ENCODE measurements at regions not wholly inside any gene's neighbourhood (a gene's known extent, or its start where the extent isn't known, plus 50 kb on each side); places are given as distances from the start of the nearest gene placed in this dataset.

- ChIA-PET CTCF (no interaction called here), POLR2A (ENCODE audit: unreplicated experiment) (no interaction called here)
- Histone ChIP-seq H3K4me3 (no peak overlapping the region), H3K9me2 (ENCODE audit: insufficient read depth) (no peaks in the 10 kb centered on the region), H3K9me3 (ENCODE audit: insufficient read depth, low read depth) (no peaks in the 10 kb centered on the region), H3F3A (ENCODE audit: insufficient read depth, low read depth) (no peaks in the 10 kb centered on the region), H3K4me2 (no peak overlapping the region), H2AFZ (no peak overlapping the region), H3K79me2 (ENCODE audit: low read depth) (no peaks in the 10 kb centered on the region), H3K27me3 (ENCODE audit: insufficient read depth, low read depth) (no peaks in the 10 kb centered on the region), H3K27ac (no peak overlapping the region), H3K36me3 (ENCODE audit: low read depth) (no peaks in the 10 kb centered on the region), H4K20me1 (ENCODE audit: insufficient read depth) (no peaks in the 10 kb centered on the region), H3K4me1 (replicated peaks; ENCODE audit: insufficient read depth) (no peaks in the 10 kb centered on the region)
- intact Hi-C loops (cut with micrococcal nuclease; ENCODE audit: unreplicated experiment), result no loop called here
- no peak for DNase-seq
- no TSS peak for BruUV-seq (replicated peaks)
- TF ChIP-seq EZH2 (IDR thresholded peaks at IDR 0.05; ENCODE audit: low read depth), result no peak
- TF ChIP-seq, protein P1, sequence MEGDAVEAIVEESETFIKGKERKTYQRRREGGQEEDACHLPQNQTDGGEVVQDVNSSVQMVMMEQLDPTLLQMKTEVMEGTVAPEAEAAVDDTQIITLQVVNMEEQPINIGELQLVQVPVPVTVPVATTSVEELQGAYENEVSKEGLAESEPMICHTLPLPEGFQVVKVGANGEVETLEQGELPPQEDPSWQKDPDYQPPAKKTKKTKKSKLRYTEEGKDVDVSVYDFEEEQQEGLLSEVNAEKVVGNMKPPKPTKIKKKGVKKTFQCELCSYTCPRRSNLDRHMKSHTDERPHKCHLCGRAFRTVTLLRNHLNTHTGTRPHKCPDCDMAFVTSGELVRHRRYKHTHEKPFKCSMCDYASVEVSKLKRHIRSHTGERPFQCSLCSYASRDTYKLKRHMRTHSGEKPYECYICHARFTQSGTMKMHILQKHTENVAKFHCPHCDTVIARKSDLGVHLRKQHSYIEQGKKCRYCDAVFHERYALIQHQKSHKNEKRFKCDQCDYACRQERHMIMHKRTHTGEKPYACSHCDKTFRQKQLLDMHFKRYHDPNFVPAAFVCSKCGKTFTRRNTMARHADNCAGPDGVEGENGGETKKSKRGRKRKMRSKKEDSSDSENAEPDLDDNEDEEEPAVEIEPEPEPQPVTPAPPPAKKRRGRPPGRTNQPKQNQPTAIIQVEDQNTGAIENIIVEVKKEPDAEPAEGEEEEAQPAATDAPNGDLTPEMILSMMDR (conservative IDR thresholded peaks at IDR 0.05), result no peak
Measured at GRCh38 chrX:22445880-22446279, 173.2 kb downstream of the CBLL2 start.

DNA sequence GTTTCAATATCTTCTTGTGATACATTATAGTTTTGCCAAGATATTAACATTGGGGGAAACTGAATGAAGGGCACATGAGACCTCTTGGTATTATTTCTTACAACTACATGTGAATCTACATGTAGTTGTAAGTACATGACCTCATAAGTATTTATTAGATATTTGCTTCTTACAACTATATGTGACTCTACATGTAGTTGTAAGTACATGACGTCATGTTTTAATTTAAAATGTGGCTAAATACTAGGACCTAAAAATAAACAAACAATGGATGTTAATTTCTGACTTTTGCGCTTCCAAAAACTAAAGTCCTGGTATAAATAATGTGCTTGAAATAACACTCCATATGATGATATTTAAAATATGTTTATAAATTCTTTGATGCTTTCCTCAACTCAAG lies 190.2 kb downstream of the CBLL2 start:
- H3K4me2 ChIP-seq, result no peak overlapping the region
- TF ChIP-seq EZH2 (IDR thresholded peaks at IDR 0.05; ENCODE audit: low read depth), result no peak
- TF ChIP-seq, protein P1 (conservative IDR thresholded peaks at IDR 0.05), result no peak
- no peaks in the 10 kb centered on the region for H3K4me1 ChIP-seq (replicated peaks; ENCODE audit: insufficient read depth)
- BruUV-seq (replicated peaks), result no TSS peak
- no peaks in the 10 kb centered on the region for H3K27me3 ChIP-seq (ENCODE audit: insufficient read depth, low read depth)
- no peaks in the 10 kb centered on the region for H4K20me1 ChIP-seq (ENCODE audit: insufficient read depth)
- H3K79me2 ChIP-seq (ENCODE audit: low read depth), result no peaks in the 10 kb centered on the region
- POLR2A ChIA-PET (ENCODE audit: unreplicated experiment), result no interaction called here
- DNase-seq, result no peak
- H3K9me3 ChIP-seq (ENCODE audit: insufficient read depth, low read depth), result no peaks in the 10 kb centered on the region
- intact Hi-C loops (cut with micrococcal nuclease; ENCODE audit: unreplicated experiment), result no loop called here
- no peaks in the 10 kb centered on the region for H3K36me3 ChIP-seq (ENCODE audit: low read depth)
- H2AFZ ChIP-seq, result no peak overlapping the region
- H3K27ac ChIP-seq, result no peak overlapping the region
- no peak overlapping the region for H3K4me3 ChIP-seq
- CTCF ChIA-PET, result no interaction called here
- H3F3A ChIP-seq (ENCODE audit: insufficient read depth, low read depth), result no peaks in the 10 kb centered on the region
- H3K9me2 ChIP-seq (ENCODE audit: insufficient read depth), result no peaks in the 10 kb centered on the region

DNA sequence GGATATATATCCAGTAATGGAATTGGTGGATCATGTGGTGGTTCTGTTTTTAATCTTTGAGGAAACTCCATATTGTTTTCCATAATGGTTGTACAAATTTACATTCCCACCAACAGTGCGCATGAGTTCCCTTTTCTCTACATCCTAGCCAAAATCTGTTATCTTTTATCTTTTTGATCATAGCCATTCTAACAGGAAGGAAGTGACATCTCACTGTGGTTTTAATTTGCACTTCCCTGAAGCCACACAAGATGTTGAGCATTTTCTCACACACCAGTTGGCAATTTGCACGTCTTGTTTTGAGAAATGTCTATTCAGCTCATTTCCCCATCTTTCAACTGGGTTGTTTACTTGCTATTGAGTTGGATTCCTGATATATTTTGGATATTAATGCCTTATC lies 194.9 kb downstream of the CBLL2 start:
- BruUV-seq (replicated peaks), result no TSS peak
- CTCF ChIA-PET, result no interaction called here

More for the DNA sequence above, 194.9 kb downstream of the CBLL2 start:
- Histone ChIP-seq H3K4me1 (replicated peaks; ENCODE audit: insufficient read depth) (no peaks in the 10 kb centered on the region), H3K36me3 (ENCODE audit: low read depth) (no peaks in the 10 kb centered on the region), H3K4me3 (no peak overlapping the region), H3K27ac (no peak overlapping the region), H2AFZ (no peak overlapping the region), H3K4me2 (no peak overlapping the region), H3K9me3 (ENCODE audit: insufficient read depth, low read depth) (no peaks in the 10 kb centered on the region), H3K79me2 (ENCODE audit: low read depth) (no peaks in the 10 kb centered on the region), H3F3A (ENCODE audit: insufficient read depth, low read depth) (no peaks in the 10 kb centered on the region), H4K20me1 (ENCODE audit: insufficient read depth) (no peaks in the 10 kb centered on the region), H3K27me3 (ENCODE audit: insufficient read depth, low read depth) (no peaks in the 10 kb centered on the region), H3K9me2 (ENCODE audit: insufficient read depth) (no peaks in the 10 kb centered on the region)
- TF ChIP-seq, protein P1 (conservative IDR thresholded peaks at IDR 0.05), result no peak
- no peak for TF ChIP-seq EZH2 (IDR thresholded peaks at IDR 0.05; ENCODE audit: low read depth)
- DNase-seq, result no peak
- intact Hi-C loops (cut with micrococcal nuclease; ENCODE audit: unreplicated experiment), result no loop called here
- POLR2A ChIA-PET (ENCODE audit: unreplicated experiment), result no interaction called here
